ENCODE measurements at regions not wholly inside any gene's neighbourhood (a gene's known extent, or its start where the extent isn't known, plus 50 kb on each side); places are given as distances from the start of the nearest gene placed in this dataset.

GRCh38 chr18:67381608-67382150 is 134.8 kb downstream of the DSEL start (continued):
- no peak for TF ChIP-seq HDAC2 (IDR thresholded peaks at IDR 0.05; ENCODE audit: borderline replicate concordance in 1 of 2, low read depth in 2 of 2, low read length in 2 of 2)
- TF ChIP-seq HDAC6 (IDR thresholded peaks at IDR 0.05; ENCODE audit: low read depth, low read length): no peak

Data from H1 (cell line).